ENCODE measurements at regions not wholly inside any gene's neighbourhood (a gene's known extent, or its start where the extent isn't known, plus 50 kb on each side); places are given as distances from the start of the nearest gene placed in this dataset.
"Not testable (repeated sequence)": the region's sequence is repeated elsewhere in the genome, so short reads cannot be mapped to it uniquely, and the experiment has no call there.

- H3K27me3 ChIP-seq (replicated peaks; ENCODE audit: insufficient read depth) = no peaks in the 10 kb centered on the region
- no peaks in the 10 kb centered on the region for H3K4me1 ChIP-seq (ENCODE audit: control insufficient read depth in 1 of 2, low read depth in 2 of 2)
- H3K36me3 ChIP-seq = no peaks in the 10 kb centered on the region
- DNase-seq (ENCODE audit: low spot score) = no peak
- no peak overlapping the region for H3K27ac ChIP-seq
- TF ChIP-seq CTCF (IDR thresholded peaks at IDR 0.05) = no peak
- ATAC-seq (ENCODE audit: insufficient number of reproducible peaks, low FRiP score, low read depth) = no peak
- H3K9me3 ChIP-seq = no peaks in the 10 kb centered on the region
- H3K4me3 ChIP-seq = no peak overlapping the region
Measured at GRCh38 chr3:168688267-168688666, 592.5 kb upstream of the GOLIM4 start.

GRCh38 chr3:168684519-168684918 lies 588.8 kb upstream of the GOLIM4 start:
- Histone ChIP-seq H3K27me3 (replicated peaks; ENCODE audit: insufficient read depth) (no peaks in the 10 kb centered on the region), H3K27ac (no peak overlapping the region), H3K4me1 (ENCODE audit: control insufficient read depth in 1 of 2, low read depth in 2 of 2) (no peaks in the 10 kb centered on the region), H3K9me3 (no peaks in the 10 kb centered on the region), H3K36me3 (no peaks in the 10 kb centered on the region), H3K4me3 (no peak overlapping the region)
- no peak for TF ChIP-seq CTCF (IDR thresholded peaks at IDR 0.05)
- DNase-seq (ENCODE audit: low spot score) = no peak
- ATAC-seq (ENCODE audit: insufficient number of reproducible peaks, low FRiP score, low read depth) = no peak

GRCh38 chr3:168678730-168679129 lies 583.0 kb upstream of the GOLIM4 start:
- Histone ChIP-seq H3K4me1 (ENCODE audit: control insufficient read depth in 1 of 2, low read depth in 2 of 2) (no peaks in the 10 kb centered on the region), H3K9me3 (no peaks in the 10 kb centered on the region), H3K4me3 (no peak overlapping the region), H3K27ac (no peak overlapping the region), H3K27me3 (replicated peaks; ENCODE audit: insufficient read depth) (no peaks in the 10 kb centered on the region), H3K36me3 (no peaks in the 10 kb centered on the region)
- DNase-seq (ENCODE audit: low spot score) = no peak
- ATAC-seq (ENCODE audit: insufficient number of reproducible peaks, low FRiP score, low read depth) = no peak
- no peak for TF ChIP-seq CTCF (IDR thresholded peaks at IDR 0.05)

- no peak overlapping the region for H3K4me3 ChIP-seq
- H3K9me3 ChIP-seq = no peaks in the 10 kb centered on the region
- H3K4me1 ChIP-seq (ENCODE audit: control insufficient read depth in 1 of 2, low read depth in 2 of 2) = no peaks in the 10 kb centered on the region
- no peaks in the 10 kb centered on the region for H3K27me3 ChIP-seq (replicated peaks; ENCODE audit: insufficient read depth)
- no peak for DNase-seq (ENCODE audit: low spot score)
- ATAC-seq (ENCODE audit: insufficient number of reproducible peaks, low FRiP score, low read depth) = no peak
- TF ChIP-seq CTCF (IDR thresholded peaks at IDR 0.05) = no peak
- H3K27ac ChIP-seq = no peak overlapping the region
- no peaks in the 10 kb centered on the region for H3K36me3 ChIP-seq
Measured at GRCh38 chr3:168671091-168671490, 575.4 kb upstream of the GOLIM4 start.

- not testable (repeated sequence) for H3K36me3 ChIP-seq; ATAC-seq (ENCODE audit: insufficient number of reproducible peaks, low FRiP score, low read depth); H3K27ac ChIP-seq; H3K9me3 ChIP-seq; H3K27me3 ChIP-seq (replicated peaks; ENCODE audit: insufficient read depth); H3K4me3 ChIP-seq; DNase-seq (ENCODE audit: low spot score); H3K4me1 ChIP-seq (ENCODE audit: control insufficient read depth in 1 of 2, low read depth in 2 of 2)
Measured at GRCh38 chr3:168660879-168661657, 565.3 kb upstream of the GOLIM4 start.

- Histone ChIP-seq H3K4me1 (ENCODE audit: control insufficient read depth in 1 of 2, low read depth in 2 of 2) (no peaks in the 10 kb centered on the region), H3K27me3 (replicated peaks; ENCODE audit: insufficient read depth) (no peaks in the 10 kb centered on the region), H3K36me3 (no peaks in the 10 kb centered on the region), H3K27ac (no peak overlapping the region), H3K9me3 (no peaks in the 10 kb centered on the region), H3K4me3 (no peak overlapping the region)
- DNase-seq (ENCODE audit: low spot score) (no peak), ATAC-seq (ENCODE audit: insufficient number of reproducible peaks, low FRiP score, low read depth) (no peak)
- no peak for TF ChIP-seq CTCF (IDR thresholded peaks at IDR 0.05)
Measured at GRCh38 chr3:168659015-168659414, 563.3 kb upstream of the GOLIM4 start.
